T-helper 1 cell (primary cell): ENCODE measurements at regions not wholly inside any gene's neighbourhood (a gene's known extent, or its start where the extent isn't known, plus 50 kb on each side); places are given as distances from the start of the nearest gene placed in this dataset.
"Not testable (repeated sequence)": the region's sequence is repeated elsewhere in the genome, so short reads cannot be mapped to it uniquely, and the experiment has no call there.

Source experiments
- DNase-seq, 5 donors: peaks; one replicate each; pipeline ENCODE4 v3.0.0-alpha.2; 2012 to 2020

GRCh38 chr10:90975096-90975495 is 54.2 kb upstream of the ANKRD1 start:
- DNase-seq = no peak

- DNase-seq = no peak
Observed at GRCh38 chr10:90977162-90977854, 56.4 kb upstream of the ANKRD1 start.

- DNase-seq = no peak
Observed at GRCh38 chr10:90977855-90978486, 57.1 kb upstream of the ANKRD1 start.

DNA sequence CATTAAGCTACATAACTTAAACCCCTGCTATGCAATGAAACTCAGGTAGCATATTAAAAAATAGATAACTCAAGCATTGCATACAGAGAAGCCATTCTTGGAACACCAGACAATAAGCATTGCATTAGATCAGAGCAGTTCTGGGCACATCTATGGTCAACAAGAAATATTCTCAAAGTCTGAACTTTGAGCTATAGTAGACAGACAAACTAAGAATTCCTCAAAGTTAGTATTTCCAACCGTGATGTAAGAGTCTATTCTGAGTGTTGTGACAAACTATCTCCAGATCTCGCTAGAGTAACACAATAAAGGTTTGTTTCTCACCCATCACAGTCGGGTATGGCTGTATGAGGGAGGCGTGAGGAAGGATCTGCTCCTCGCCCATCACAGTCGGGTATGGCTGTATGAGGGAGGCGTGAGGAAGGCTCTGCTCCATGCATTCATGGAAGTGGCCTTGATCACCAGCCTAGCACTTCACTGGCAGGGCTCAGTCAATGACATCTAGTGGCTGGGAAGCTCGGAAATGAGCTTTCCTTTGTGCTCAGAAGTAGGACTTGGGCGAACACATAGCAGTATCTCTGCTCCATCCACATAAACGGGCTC is 61.6 kb upstream of the ANKRD1 start:
- DNase-seq = no peak

DNA sequence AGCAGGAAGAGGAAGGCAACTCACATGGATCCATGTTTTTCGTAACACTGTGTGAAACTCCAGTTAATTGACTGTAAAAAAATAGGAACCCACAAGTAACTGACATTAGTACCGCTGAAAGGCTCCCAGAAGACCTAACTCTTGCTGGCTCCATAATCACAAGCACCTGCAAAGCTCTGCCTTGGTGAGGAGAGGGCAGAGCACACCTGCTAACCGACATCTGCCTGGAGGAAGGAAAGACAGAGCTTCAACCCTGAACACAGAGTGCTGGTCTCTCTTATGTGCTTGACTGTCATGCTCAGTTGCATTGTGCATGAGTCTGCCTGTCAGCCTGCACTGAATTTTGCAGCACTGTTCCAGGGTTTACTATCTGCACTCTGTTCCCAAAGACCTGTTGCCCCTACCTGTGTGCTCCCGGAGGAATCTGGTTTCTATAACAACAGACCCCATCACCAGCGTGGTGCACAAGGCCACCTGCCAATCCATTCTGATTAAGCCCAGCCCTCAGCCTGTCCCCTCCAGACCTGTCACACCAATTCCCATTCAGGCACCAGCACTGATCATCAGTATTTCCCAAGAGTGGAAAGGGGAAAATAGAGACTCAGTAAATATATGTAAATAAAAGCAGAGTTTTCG is 63.1 kb upstream of the ANKRD1 start:
- DNase-seq = no peak

GRCh38 chr10:90984898-90985297 is 64.0 kb upstream of the ANKRD1 start:
- no peak for DNase-seq

DNA sequence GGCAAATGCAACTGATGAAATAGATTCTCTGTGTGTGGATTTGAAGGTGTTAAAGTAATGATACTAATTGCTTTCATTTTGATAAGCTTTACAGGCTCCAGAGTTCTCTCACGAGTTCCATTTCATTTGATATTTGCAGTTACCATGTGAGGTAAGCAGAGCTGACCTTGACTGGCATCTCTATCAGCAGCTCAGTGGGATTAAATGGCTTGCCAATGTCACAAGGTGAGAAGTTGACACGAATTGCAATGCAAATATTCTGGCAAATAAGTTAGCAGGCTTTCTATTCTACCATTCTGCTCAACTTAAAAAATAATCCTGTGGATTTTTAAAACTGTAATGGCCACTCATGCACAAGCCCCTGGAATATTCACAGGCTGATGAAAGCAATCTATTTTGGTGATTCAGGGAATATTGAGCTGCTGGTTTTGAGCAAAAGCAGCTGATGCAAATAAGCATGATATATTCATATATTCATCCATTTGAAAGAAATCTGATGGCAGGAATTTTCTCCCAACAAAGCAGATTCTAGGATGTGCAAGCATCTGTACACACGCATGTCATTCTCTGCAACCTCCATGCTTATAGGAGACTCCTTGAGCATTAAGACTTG is 64.5 kb upstream of the ANKRD1 start:
- DNase-seq = no peak

DNA sequence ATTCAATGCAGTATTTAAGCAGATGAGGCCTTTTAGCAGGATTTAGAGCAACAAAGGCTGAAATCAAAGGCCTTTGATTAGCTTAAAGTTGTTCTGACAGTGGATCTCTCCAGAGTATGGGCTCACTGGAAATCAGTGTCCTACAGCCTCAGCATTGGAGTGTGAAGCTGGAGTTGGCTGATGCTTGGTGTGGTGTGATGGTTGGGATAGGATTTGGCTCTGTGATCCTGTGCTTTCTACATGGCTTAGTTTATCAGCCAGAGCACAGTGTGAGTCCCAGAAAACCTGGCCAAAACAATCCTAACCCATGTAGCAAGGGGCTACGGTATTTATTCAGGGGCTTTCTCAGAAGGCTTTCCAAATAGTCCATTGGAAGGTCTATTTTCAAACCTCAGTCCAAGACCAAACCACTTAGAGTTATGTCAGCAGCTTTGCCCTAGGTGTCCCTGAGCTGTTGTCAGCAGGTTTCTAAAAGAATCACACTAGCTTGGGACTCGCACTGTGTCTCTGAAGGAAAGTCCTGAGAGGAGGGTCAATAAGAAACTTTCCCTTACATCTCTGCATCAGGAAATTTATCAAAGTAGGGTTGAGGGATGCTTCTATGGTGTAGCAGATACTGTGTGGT is 65.4 kb upstream of the ANKRD1 start:
- DNase-seq = no peak

GRCh38 chr10:90986870-90987269 is 66.0 kb upstream of the ANKRD1 start:
- no peak for DNase-seq

- DNase-seq = no peak
Observed at GRCh38 chr10:90987383-90987782, 66.5 kb upstream of the ANKRD1 start.

- DNase-seq = no peak
Observed at GRCh38 chr10:90988024-90988423, 67.1 kb upstream of the ANKRD1 start.

GRCh38 chr10:90988802-90989201 is 67.9 kb upstream of the ANKRD1 start:
- DNase-seq = no peak

- DNase-seq = no peak
Observed at GRCh38 chr10:90989378-90989777, 68.5 kb upstream of the ANKRD1 start.

DNA sequence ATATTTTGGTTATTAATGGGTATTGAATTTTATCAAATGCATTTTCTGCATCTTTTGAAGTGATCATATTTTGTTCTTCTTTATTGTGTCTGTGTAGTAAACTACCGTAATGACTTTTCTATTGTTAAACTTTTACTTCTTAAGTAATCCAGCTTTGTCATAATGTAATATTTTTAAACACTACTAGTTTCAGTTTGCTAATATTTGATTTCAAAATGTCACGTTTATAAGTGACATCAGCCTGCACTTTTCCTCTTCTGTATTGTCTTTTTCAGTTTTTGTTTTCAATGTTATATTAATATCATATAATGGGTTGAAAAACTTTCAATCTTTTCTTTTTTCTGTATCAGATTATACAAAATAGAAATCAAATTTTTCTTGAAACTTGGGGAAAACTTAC is 71.6 kb upstream of the ANKRD1 start:
- no peak for DNase-seq

DNA sequence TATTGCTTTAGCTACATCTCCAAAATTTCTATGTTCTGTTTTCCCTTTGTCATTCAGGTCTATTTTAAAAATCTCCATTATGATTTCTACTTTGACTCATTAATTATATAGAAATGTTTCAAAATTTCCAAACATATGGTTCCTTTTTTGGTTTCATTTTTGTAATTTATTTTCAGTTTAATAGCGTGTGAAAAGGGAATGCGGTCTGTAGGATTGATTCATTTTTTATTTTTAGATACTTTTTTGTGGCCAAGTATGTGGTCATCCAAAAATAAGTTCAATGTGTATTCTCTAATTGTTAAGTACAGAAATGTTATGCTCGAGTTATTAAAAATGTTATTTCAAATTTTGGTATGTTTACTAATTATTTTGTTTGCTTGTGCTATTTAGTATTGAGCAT is 72.5 kb upstream of the ANKRD1 start:
- no peak for DNase-seq

DNA sequence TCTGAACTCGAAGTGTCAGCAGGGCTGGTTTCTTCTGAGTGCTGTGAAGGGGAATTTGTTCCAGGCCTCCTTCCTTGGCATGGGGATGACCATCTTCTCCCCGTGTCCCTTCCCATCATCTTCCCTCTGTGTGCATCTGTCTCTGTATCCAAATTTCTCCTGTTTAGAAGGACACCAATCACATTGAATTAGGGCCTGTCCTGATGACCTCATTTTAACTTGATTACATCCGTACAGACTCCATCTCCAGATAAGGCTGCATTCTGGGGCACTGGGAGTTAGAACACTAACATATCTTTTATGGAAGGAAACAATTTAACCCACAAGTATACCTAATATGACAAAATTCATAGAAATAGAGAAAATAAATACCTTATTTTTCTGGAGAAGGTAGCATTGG is 76.8 kb upstream of the ANKRD1 start:
- no peak for DNase-seq

GRCh38 chr10:90998733-90999511 is 78.0 kb upstream of the ANKRD1 start:
- no peak for DNase-seq

DNA sequence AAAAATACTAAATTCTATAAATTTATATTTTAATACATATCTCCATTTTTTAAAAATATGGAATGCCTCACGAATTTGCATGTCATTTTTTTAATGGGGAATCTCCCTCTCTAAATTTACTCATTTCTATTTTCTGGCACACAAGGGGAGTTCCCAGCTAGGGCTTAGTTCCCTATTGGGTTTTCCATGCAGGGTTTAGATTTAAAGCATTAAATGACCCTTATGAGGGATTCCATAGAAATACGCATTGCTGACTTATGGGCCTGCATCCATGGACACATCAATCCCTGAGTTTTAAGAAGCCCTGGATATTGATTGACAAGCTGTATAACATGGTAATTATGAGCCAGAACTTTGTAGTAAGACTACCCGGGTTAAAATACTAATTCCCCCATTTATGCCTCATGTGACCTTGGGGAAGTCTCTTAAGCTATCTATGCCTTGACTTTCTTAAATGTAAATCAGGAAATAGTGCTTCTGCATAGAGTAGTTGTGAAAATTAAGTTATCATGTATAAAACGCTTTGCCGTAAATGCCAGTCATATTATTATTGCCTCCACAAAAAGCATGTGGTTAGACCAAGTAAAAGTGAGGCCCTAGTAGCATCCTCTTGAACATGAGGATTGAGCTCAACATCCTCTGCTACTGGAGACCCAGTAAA is 78.8 kb upstream of the ANKRD1 start:
- no peak for DNase-seq

DNA sequence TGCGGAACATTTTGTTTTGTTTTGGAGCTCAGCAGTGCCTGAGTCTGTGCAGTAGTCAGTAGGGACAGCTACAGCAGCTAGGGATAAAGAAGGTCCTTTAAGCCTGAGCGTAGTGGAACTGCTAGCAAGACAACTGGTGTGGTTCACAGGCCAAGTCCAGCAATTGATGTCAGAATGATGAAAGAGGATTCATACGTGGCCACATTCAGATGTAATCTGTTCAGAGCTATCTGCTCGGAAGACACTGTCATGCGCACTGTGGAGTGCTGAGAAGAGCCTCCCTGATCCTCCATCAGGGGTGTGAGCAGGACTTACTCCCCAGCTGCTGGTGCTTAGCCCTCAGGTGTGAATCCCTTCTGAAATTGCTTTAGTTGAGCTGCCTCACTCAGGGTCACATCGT is 79.6 kb upstream of the ANKRD1 start:
- no peak for DNase-seq

- no peak for DNase-seq
Observed at GRCh38 chr10:91000985-91001384, 80.1 kb upstream of the ANKRD1 start.

DNA sequence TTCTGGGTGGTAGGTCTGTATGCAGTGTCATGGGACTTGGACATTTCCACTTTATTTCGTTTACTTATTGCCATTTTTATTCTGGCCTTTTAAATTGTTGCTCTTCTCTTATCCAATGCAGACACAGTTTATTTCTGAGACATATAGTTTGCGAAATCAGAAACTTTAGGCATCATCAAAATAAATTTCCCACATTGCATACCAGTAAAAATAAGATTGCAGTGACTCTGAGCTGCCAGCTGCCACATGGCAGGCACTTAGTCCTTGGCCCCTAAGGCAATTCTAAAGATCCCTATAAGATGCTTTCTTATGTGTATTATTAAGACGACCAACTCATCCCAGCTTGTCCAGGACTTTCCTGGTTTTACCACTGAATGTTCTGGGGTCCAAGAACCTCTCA is 81.8 kb upstream of the ANKRD1 start:
- DNase-seq = no peak

- DNase-seq = not testable (repeated sequence)
Observed at GRCh38 chr10:91003379-91003778, 82.5 kb upstream of the ANKRD1 start.
